HCT116 (cell line): ENCODE measurements at regions not wholly inside any gene's neighbourhood (a gene's known extent, or its start where the extent isn't known, plus 50 kb on each side); places are given as distances from the start of the nearest gene placed in this dataset.

ENCODE experiments used
- CTCF ChIP-seq, 3 experiments: fragments of 200-600 bp in 1 of 3; sonication (generic) in 1 of 3; IDR thresholded peaks in 2 of 3; conservative IDR thresholded peaks in 1 of 3; 2 replicates each; pipeline ENCODE4 v1.5.1; 2012 to 2017; ENCODE audit warnings: low read depth in 2 of 3, low read length in 2 of 3, antibody characterized with exemption in 1 of 3, borderline replicate concordance in 1 of 3, control low read depth in 1 of 3, mild to moderate bottlenecking in 1 of 3, mixed read lengths in 1 of 3, mixed run types in 1 of 3, moderate library complexity in 1 of 3; ENCODE audit not compliant: insufficient read depth in 1 of 3
- EGR1 ChIP-seq: IDR thresholded peaks from 2 replicates; pipeline ENCODE4 v1.6.1; 2012; ENCODE audit warnings: low read depth
- MAX ChIP-seq: IDR thresholded peaks from 2 replicates; pipeline ENCODE4 v1.6.1; 2012
- ZFX ChIP-seq: fragments of 450-650 bp; IDR thresholded peaks from 2 replicates; pipeline ENCODE4 v1.6.1; 2017

GRCh38 chr3:3305084-3305483, 125.6 kb upstream of the CRBN start:
- no peak for TF ChIP-seq EGR1
- no peak for TF ChIP-seq CTCF (IDR thresholded peaks at IDR 0.05 in 2 of 3, conservative IDR thresholded peaks at IDR 0.05 in 1 of 3; ENCODE audit: borderline replicate concordance in 1 of 3, insufficient read depth in 1 of 3, low read depth in 2 of 3, low read length in 2 of 3)
- no peak for TF ChIP-seq ZFX
- TF ChIP-seq MAX = no peak
